GM21367 (cell line): ENCODE measurements at regions not wholly inside any gene's neighbourhood (a gene's known extent, or its start where the extent isn't known, plus 50 kb on each side); places are given as distances from the start of the nearest gene placed in this dataset.
"Not testable (repeated sequence)": the region's sequence is repeated elsewhere in the genome, so short reads cannot be mapped to it uniquely, and the experiment has no call there.

Experiments used
- ATAC-seq: cut with Tn5 transposase; IDR thresholded peaks from one replicate; pipeline ENCODE4 v1.9.1; 2021; ENCODE audit not compliant: unreplicated experiment

DNA sequence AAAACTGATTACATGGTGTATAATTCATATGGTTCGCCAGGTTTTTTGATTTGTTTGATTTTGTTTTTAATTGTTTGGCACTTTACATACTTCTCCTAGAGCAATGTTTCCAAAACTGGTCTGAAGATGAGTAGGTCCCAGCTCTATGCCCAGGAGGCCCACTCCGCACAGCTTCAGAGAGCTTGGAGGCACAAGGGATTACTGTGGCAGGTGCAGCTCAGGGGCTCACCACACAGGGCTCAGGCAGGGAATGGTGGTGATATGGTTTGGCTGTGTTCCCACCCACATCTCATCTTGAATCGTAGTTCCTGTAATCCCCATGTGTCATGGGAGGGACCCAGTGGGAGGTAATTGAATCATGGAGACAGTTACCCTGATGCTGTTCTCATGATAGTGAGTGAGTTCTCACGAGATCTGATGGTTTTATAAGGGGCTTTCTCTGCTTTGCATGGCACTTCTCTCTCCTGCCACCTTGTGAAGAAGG, 296.6 kb downstream of the MED10 start:
- no peak for ATAC-seq

DNA sequence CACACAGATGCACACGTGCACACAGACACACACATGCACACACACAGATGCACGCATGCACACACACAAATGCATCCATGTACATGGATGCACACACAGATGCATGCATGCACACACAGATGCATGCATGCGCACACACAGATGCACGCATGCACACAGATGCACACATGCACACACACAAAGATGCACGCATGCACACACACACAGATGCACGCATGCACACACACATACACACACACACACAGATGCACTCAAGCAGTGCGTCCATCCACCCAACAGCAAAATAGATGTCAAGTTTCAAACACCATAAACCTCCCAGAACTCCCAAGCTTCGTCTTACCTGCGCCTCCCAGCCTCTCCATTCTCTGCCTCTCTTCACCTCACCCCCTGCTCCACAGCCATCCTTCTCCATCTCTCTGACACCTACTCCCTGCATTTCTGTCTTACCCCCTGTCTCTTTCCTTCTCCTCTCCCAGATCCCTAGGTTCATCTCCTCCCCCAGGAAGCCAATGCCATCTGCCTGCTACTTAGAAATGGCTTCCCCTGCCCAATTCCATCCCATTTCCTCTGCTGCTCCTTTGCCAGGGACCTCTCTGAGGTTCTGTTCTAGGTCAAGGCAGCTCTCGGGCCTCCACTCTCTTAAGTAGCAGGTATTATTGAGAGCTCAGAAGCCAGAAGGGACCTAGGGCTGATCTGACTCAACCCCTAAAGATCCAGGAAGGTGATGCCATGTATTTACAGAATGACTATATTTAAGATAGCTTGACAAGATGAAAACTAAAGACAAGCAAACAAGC, 297.2 kb downstream of the MED10 start:
- ATAC-seq: no peak

DNA sequence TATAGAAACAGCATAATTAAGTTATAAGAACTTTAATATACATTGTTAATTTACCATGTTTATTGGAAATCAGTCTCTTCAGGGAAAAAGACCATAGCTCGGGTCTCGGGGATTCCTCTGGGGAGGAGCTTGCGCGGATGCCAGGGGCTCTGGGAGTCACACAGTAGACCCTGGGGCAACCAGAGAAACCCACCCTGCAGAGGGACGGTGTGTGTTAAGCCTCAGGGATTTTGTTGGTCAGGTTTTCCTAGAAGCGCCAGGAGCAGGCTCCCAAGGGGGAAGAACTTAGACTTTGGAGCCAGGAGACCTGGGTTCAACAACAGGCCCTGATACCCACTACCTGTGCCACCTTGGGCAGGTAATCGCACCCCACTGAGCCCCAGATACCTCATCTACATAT, 297.9 kb downstream of the MED10 start:
- no peak for ATAC-seq

DNA sequence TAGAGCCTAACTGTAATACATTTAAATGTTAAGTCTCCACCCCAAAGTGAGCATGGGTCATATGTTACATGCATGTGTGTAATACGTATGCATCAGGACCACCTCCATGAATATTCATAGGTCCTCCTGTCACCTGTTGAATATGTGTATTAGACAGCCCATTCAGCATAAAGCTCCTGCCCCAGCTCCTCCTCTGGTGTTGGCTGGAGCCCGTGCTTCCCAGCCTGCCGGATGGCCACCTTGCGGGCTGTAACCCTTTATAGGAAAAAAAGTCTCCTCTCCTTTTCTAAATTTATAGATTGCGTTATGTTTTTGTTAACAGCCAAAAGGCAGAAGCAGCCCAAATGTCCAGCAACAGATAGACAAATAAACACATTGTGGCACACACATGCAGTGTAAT, 299.5 kb downstream of the MED10 start:
- no peak for ATAC-seq

DNA sequence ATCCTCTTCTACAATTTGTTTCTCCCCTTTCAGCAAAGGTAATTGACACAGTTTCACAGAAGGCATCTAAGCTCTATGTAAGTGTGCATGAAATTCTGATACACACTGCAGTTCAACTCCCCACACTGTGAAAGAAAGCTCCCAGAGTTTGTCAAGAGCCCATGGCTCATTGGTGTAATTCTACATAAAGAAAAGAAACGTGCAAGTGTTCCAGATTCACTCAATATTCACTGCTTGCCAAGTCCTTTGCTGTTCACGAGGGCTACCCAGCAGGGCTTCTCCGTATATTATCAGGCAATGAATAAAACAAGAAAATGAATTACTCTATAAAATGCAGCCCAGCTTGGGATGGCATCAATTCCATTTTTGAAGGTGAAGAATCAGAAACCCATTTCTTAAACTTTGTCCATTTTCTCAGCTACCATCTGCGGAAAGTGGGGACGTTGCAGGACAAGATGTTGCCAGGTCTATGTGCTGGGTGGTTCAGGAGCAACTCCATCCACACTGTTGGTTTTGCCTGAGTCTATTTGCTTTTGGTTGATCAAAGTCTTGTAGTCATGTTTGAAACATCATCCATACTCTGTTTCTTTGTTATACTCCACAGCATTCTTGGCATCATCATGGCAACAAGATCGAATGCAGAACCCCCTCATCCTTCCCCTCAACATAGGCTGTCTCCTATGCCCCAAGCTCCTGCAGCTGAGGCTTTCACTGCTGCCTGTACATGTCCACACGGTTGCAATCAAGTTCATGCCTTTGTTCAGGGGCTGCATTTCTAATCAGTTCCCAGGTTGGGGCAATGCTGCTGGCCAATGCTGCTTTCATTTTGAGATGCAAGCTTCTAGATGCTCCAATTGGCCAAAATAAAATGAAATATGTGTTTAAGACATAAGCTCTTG, 301.8 kb downstream of the MED10 start:
- no peak for ATAC-seq

DNA sequence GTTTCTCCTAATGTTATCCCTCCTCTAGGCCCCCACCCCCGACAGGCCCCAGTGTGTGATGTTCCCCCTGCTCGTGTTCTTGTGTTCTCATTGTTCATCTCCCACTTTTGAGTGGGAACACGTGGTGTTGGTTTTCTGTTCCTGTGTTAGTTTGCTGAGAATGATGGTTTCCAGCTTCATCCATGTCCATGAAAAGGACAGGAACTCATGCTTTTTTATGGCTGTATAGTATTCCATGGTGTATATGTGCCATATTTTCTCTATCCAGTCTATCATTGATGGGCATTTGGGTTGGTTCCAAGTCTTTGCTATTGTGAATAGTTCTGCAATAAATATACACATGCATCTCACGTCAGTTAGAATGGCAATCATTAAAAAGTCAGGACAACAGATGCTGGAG, 305.9 kb downstream of the MED10 start:
- not testable (repeated sequence) for ATAC-seq

DNA sequence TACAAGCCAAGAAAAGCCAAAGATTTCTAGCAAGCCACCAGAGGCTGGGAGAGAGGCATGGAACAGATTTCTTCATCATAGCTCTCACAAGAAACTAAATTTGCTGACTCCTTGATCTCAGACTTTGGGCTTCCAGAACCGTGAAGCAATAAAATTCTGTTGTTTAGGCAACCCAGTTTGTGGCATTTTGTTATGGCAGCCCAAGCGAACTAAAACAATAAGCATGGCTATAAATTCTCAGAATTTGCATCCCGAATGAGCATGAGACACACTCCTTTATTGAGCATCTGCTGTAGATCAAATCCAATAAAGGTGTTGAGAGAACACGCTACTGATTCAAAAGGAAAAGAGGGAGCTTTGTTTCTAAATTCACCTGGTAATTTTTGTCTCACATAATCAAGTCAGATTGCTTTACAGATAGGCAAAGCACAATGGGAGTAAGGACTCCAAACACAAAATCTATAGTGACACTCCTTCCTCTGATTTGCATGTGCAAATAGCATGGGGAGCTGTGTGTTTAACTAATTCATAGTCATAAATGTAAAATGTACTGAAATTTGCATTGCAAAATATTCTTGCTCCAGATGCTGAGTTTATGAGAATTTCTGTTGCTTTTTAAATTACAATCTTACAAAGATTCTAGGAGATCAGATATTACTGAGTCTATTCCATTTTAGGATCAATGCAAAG, 308.7 kb downstream of the MED10 start:
- no peak for ATAC-seq

DNA sequence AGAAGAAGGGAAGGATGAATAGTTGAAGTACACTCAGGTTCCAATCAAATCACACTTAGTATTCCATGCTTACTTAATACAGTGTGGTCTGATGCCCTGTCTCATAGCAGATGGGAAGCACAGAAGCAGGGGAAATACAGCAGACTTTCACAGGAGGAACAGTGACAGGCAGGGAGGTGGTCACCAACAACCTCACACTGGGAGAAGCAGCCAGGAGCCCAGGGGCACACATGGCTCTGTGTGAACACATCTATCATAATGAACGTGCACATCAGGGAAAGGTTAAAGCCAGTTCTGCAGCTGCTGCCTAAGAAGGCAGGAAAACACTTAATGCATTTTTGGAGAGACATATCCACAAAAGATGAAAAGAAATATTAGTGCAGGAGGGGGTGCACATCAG, 312.3 kb downstream of the MED10 start:
- no peak for ATAC-seq

DNA sequence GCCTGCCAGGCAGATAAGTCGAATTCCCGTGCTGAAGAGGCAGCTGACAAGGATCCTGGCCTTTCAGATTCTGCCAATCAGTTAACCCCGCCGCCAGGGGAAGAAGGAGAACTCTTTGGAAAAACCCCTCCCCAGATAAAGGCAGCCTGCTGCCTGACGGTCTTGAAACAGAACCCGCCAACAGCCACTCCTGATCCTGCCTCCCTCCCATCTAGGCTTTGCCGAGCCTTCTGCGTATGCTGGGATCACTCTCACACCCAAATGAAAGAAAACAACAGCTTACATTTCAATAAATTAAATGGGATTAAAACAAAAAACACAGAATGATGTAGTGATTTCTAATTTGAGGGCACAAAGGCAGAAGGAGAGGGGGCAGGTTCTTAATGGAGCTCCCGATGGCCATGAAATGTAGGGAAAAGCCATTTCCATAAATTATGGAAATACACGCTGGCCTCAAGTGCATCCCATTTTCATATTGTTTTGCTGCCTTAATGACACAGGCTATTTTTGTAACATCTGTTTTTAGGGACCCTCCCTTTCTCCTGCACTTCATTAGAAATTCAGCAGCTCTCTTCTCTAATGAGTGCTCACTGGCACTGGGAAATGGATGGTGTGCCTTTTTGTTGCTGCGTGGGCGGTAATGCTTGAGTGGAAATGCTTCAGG, 319.1 kb downstream of the MED10 start:
- no peak for ATAC-seq

DNA sequence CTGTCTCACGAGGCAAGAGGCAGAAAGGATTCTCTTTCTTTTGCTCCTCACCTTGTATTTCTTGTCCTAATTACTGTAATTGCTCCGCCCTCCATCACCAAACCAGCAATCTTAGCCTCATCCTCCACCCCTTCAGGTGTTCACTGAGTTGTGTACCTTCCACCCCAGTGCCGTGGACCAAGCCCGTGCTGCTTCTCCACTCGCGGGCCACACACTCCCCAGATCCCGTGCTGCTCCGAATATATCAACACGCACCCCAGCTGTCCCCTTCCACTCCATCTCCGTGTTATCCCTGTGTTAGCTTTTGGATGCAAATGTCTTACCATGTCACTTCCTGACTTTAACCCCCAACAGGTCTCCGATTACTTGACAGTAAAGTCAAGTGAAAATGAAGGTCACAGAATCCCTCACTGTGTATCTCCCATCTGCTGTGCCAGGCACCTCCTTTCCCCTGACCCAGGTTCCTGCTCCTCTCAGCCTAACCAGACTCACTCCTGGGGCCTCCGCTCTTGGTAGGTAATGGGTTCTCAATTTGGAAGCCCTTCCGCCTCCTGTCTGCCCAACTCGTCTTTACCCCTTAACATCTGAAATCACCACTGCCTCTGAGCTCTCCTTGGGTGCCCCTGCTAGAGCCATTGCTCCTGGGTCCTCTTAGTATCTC, 320.2 kb downstream of the MED10 start:
- ATAC-seq: no peak

DNA sequence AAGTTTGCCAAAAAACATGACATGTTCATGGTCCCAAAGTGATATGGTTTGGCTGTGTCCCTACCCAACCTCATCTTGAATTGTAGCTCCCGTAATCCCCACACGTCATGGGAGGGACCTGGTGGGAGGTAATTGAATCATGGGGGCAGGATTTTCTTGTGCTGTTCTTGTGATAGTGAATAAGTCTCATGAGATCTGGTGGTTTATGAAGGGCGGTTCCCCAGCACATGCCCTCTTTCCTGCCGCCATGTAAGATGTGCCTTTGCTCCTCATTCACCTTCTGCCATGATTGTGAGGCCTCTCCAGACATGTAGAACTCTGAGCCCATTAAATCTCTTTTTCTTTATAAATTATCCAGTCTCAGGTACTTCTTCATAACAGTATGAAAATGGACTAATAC, 322.1 kb downstream of the MED10 start:
- no peak for ATAC-seq

DNA sequence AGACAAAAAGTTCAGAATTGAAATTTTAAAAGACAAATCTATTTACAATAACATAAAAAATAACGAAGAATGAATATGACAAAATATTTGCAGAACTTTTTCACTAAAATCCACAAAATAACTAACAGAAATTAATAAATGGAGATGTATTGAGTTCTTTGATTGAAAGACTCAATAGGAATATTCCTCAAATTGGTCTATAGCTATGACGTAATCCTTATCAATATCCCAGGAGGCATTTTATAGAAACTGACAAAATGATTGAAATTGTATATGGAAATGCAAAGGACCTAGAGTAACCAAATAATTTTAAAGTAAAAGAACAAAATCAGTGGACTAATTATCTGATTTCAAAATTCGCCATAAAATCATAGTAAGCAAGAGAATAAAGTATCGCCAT, 328.7 kb downstream of the MED10 start:
- no peak for ATAC-seq

DNA sequence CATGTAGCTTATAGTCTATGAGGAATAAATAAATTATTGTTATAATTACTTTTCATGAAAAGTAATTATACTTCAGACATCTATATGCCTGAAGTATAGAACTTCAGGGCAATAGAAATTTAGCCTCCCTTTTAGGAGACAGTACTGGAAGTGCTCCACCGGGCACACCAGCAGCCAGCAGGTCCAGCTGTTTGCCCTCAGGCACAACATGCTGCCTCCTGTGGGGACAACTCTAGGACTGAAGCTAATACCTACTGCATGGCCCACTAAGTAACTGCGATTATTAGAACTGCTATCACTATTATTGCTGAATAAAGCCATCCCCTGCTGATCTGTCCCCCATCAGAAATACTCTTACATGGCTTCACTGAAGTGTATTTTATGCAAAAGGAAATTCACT, 329.6 kb downstream of the MED10 start:
- no peak for ATAC-seq

DNA sequence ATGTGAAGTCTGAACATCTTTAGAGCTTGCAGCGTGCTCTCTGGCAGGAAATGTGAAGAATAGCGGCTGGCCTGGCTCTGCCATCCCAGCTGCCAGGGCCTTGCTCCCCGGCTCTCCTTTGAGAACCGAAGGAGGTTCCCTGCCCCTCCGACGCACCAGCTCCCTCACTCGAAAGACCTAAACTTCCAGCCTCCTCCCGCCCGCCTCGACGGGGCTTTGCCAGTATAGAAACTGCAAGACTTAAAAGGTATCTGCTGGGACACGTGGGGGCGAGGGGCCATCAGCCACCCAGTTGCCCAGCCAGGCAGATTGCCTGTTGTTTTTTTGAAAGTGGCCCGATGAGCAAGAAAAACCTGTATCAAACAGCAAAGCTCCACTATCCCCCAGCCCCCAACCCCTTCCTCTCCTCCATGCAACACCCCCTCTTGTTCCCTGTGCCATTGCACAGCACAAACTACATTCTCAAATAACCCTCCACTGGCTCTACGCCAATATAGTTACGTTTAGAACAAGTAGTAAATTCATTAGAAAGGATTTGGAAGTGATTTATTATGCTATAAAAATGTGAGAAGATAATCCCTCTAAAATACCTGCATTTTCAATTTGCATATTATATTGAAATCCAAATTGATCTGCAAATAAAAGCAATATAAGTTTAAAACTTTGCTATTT, 331.9 kb downstream of the MED10 start:
- no peak for ATAC-seq

DNA sequence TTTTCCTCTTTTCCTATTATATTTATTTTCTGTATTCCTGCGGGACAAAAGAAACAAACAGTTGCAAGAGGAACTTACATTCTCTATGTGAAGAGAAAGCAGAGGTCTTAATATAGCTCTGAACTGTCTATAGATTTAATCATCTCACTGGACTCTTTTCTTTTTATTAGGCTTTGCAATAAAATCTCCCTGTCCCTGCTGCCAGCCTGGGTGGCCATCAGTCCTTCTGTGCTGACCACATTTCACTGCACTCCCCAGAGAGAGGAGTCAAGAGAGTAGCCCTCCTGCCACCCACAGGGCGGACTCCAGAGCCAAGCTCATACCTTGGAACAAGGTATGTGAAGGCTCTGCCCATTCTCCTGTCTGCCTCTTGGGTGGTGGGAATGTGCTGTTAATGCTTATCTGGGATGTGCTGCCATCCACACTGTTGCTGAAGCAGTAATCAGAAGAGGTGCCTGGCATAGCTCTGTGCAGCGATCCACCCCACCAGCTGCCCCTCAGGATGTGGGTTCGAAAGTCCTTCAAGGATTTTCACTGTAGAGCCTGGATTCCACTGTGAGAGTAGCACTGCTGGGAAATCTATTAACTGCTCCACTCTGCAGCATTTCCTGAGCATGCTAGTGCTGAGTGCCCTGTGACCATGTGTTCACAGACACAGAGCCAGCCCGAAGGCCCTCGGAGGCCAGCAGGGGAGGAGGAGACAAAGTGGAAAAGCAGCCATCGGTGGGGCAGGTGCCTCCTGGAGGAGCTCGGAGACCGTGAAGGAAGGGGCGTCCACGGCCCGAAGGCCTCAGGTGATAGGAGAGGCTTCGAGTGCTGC, 334.6 kb downstream of the MED10 start:
- no peak for ATAC-seq

DNA sequence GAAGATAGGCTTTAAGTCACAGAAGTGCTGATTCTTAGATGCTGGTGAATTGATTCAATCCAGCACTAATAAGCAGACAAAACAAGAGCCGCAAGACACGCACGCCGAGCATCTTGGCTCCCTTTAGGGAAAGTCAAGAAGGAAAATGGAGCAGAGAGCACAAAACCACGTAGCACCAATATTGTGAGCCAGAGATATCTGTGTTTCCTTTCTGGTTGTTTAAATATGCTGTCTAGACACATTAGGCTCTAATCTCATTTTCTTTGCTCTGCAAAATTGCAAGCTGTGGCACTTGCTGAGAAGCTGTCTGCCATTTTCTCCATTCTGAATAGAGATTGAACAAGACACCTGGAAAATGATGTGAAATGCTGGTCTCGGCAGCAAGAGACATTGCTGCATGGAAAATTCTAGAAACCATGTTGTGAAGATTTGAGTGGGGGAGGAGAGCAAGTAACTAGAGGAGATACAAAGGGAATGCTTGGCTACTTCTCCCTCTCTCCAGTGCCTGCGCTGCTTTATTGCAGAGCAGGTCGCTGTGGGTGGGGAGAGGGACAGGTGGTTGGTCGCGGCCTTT, 336.3 kb downstream of the MED10 start:
- ATAC-seq: no peak

DNA sequence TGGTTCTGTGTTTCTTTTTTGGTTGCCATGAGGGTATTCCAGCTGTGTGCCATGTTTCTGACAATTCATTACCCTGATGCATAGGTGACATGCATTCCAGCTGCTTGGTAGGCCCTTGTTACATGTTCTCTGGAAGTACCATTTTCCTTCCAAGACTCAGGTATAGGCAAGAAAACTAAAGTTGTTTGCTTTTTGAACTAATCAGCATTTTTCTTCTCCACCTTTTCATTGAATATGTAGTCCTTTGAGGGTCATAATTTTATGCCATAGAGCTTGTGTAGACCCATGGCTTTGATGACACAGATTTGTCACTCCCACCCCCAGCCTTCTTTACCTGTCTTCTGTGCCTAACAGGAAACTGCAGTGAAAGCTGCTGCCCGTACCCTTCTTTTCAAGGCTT, 339.2 kb downstream of the MED10 start:
- ATAC-seq: no peak

DNA sequence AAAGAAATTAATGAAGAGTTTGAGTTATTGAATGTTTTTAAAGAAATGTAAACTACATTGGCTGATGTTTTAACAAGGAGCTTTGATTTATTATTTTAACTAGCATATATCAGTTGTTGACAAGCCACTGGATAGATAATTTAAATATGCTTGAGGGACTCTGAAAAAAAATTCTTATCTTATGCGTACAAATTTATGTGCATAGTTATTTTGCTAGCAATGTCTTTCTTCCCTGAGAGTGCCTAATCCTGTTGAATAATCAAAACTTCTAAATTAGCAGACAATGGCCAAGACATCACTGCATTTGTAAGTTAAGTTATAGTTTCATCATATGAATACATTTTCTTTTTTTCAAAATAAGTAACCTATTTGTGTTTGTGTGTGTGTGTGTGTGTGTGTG, 342.3 kb downstream of the MED10 start:
- no peak for ATAC-seq

DNA sequence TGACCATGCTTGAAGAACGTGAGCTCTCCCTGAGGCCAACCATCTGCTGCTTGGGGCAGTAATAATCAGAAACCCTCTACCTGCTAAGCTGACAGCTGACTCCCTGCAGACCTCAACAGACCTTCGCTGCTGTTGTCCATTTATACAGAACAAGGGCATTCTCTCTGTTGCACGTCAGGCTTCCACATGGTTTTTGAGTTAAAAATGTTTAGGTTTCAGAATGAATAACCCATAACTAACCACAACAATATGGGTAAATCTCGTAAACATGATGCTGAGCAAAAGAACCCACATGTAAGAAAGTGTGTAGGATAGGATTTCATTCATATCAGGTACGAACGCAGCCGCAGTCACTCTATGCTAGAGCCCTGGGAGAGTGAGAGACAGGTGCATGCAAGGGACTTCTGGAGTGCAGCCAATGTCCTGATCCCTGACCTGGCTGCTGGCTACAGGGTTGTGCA, 348.5 kb downstream of the MED10 start:
- ATAC-seq: no peak
